ENCODE measurements at regions not wholly inside any gene's neighbourhood (a gene's known extent, or its start where the extent isn't known, plus 50 kb on each side); places are given as distances from the start of the nearest gene placed in this dataset.

GRCh38 chr2:181397331-181397730 lies 59.9 kb upstream of the ITGA4 start:
- DNase-seq = no peak

DNA sequence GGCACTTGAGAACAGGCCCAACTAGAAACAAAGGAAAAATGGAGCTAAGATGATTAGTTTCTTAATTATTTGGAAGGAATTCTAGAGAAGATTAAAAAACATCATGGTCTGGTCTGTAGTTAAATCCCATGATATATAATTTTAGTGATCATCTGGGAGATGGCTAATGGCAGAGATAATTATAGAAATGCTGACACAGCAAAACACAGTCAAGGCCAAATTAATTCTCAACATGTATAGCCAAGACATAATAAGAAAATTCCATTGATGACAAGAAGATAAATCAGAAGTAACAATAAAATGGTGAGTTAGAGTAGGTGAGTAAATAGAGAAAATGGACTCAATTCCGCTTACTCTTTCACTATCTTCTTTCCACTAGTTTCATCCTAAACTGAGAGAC lies 59.2 kb upstream of the ITGA4 start:
- DNase-seq = no peak

- no peak for DNase-seq
Measured at GRCh38 chr2:181399027-181399426, 58.2 kb upstream of the ITGA4 start.

DNA sequence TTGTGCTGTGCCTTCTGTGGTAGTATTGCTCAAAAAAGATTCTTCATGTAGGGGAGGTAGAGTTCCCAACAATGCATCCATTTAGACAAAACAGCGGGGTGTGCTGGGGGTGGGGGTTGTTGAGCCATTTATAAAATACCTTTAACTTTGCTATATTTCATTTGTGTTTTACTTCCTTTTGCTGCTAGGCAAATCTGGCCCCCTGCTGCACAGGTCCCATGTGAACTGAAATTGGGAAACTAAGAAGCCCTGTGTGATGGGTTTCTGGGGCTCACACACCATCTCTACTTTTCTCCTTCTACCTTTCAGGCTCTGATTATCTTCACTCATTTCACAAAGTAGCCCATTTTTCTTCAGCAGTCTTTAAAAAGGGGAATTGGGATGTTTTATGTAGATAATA lies 52.7 kb upstream of the ITGA4 start:
- no peak for DNase-seq

- no peak for DNase-seq
Measured at GRCh38 chr2:181407171-181407570, 50.0 kb upstream of the ITGA4 start.
